Loucy (cell line): ENCODE measurements at regions not wholly inside any gene's neighbourhood (a gene's known extent, or its start where the extent isn't known, plus 50 kb on each side); places are given as distances from the start of the nearest gene placed in this dataset.

Source experiments
- CTCF ChIP-seq: fragments of 200-600 bp; sonication (generic); conservative IDR thresholded peaks from 2 replicates; pipeline ENCODE4 v1.5.1; 2014; ENCODE audit warnings: mild to moderate bottlenecking, antibody characterized with exemption, low read length
- EZH2phosphoT487 ChIP-seq: fragments of 200-600 bp; IDR thresholded peaks from 2 replicates; pipeline ENCODE4 v1.6.1; 2018; ENCODE audit warnings: antibody characterized with exemption, mild to moderate bottlenecking, moderate library complexity, borderline replicate concordance

- no peak for TF ChIP-seq CTCF
- TF ChIP-seq EZH2phosphoT487, result no peak
These were observed 525.4 kb upstream of the SALL3 start for GRCh38 chr18:78454221-78454620.
